Activated CD4-positive, alpha-beta memory T cell treated with anti-CD3 and anti-CD28 coated beads, Interleukin-2, amount 10 ng/mL, durations not matched to agents 7 days and 5 days (primary cell): ENCODE measurements at regions not wholly inside any gene's neighbourhood (a gene's known extent, or its start where the extent isn't known, plus 50 kb on each side); places are given as distances from the start of the nearest gene placed in this dataset.

Experiments used
- CTCF ChIA-PET: fragments of 350-600 bp; sonication (Branson Sonifier 250); formaldehyde crosslinking; loops from one replicate; lab custom pipeline; 2021; ENCODE audit warnings: antibody characterized with exemption, inconsistent platforms; lab: Charles Lee
- POLR2A ChIA-PET: fragments of 350-600 bp; sonication (Branson Sonifier 250); formaldehyde crosslinking; loops from one replicate; lab custom pipeline; 2021; ENCODE audit warnings: antibody characterized with exemption; lab: Charles Lee
- DNase-seq: peaks from one replicate; pipeline ENCODE4 v3.0.0-alpha.2; 2020
- H3K27ac Mint-ChIP-seq: one replicate; pipeline ENCODE4 v1.8.0; 2021; ENCODE audit warnings: mild to moderate bottlenecking, mixed read lengths
- H3K27me3 Mint-ChIP-seq: one replicate; pipeline ENCODE4 v1.8.0; 2021; ENCODE audit warnings: mixed read lengths
- H3K36me3 Mint-ChIP-seq: one replicate; pipeline ENCODE4 v1.8.0; 2021; ENCODE audit warnings: low read depth, mixed read lengths
- H3K4me1 Mint-ChIP-seq: one replicate; pipeline ENCODE4 v1.8.0; 2021; ENCODE audit warnings: mixed read lengths
- H3K4me3 Mint-ChIP-seq: one replicate; pipeline ENCODE4 v1.8.0; 2021; ENCODE audit warnings: mild to moderate bottlenecking, mixed read lengths
- H3K9me3 Mint-ChIP-seq: one replicate; pipeline ENCODE4 v1.8.0; 2021; ENCODE audit warnings: mixed read lengths

DNA sequence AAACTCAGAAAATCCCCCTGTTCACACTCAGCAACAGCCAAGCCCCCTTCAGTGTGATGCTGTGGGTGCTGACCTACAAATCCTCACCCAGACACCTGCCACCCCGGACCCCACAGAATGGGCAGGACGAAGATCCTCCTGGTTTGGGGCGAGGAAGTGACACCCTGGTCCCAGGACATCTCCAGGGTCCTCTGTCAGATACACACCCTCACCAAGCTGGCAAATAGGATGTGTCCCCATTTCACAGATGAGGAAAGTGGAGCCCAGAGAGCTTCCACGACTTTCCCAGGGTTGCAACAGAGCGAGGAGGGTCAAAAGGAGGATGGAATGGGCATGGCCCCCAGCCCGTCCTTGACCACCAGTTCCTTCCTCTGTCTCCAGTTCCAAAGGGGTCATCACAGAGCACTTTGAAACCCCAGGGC is 92.0 kb upstream of the AFDN start:
- POLR2A ChIA-PET = no interaction called here
- Mint-ChIP-seq H3K27me3 (no peaks in the 10 kb centered on the region), H3K4me3 (no peak overlapping the region), H3K36me3 (no peaks in the 10 kb centered on the region), H3K4me1 (no peaks in the 10 kb centered on the region), H3K9me3 (no peaks in the 10 kb centered on the region), H3K27ac (no peak overlapping the region)
- CTCF ChIA-PET = no interaction called here
- no peak for DNase-seq

GRCh38 chr6:167735084-167735950 is 91.4 kb upstream of the AFDN start:
- Mint-ChIP-seq H3K4me3 (no peak overlapping the region), H3K27me3 (no peaks in the 10 kb centered on the region), H3K36me3 (no peaks in the 10 kb centered on the region), H3K9me3 (no peaks in the 10 kb centered on the region), H3K4me1 (no peaks in the 10 kb centered on the region), H3K27ac (no peak overlapping the region)
- DNase-seq = no peak
- CTCF ChIA-PET = no interaction called here
- POLR2A ChIA-PET = no interaction called here

DNA sequence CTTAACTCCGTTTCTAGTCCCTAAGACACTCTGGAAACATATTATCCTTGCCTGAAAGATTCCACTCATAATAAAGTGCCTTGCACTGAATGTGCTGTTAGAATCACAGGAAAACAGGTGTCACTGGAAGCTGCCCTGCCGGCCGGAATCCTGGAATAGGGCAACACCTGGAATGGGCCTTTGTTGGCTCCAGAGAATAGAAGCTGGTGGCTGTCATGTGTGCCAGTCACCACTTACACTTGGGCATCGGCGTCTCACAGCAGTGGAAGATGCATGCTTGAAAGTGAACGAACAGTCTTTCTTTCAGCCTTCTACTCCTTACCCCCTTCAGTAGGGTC is 90.8 kb upstream of the AFDN start:
- H3K36me3 Mint-ChIP-seq = no peaks in the 10 kb centered on the region
- no peak for DNase-seq
- H3K27ac Mint-ChIP-seq = no peak overlapping the region
- H3K4me3 Mint-ChIP-seq = no peak overlapping the region
- H3K4me1 Mint-ChIP-seq = no peaks in the 10 kb centered on the region
- no peaks in the 10 kb centered on the region for H3K9me3 Mint-ChIP-seq
- no peaks in the 10 kb centered on the region for H3K27me3 Mint-ChIP-seq
- CTCF ChIA-PET = no interaction called here
- POLR2A ChIA-PET = no interaction called here

GRCh38 chr6:167736486-167737204 is 90.1 kb upstream of the AFDN start:
- no peaks in the 10 kb centered on the region for H3K9me3 Mint-ChIP-seq
- no peaks in the 10 kb centered on the region for H3K36me3 Mint-ChIP-seq
- ChIA-PET CTCF (no interaction called here), POLR2A (no interaction called here)
- no peak overlapping the region for H3K27ac Mint-ChIP-seq
- no peaks in the 10 kb centered on the region for H3K4me1 Mint-ChIP-seq
- peaks cover 2% of the 10 kb centered on the region for H3K27me3 Mint-ChIP-seq
- no peak overlapping the region for H3K4me3 Mint-ChIP-seq
- DNase-seq = no peak

GRCh38 chr6:167737205-167737830 is 89.4 kb upstream of the AFDN start:
- CTCF ChIA-PET = no interaction called here
- peaks cover 6% of the 10 kb centered on the region for H3K27me3 Mint-ChIP-seq
- POLR2A ChIA-PET = no interaction called here
- DNase-seq = no peak
- no peaks in the 10 kb centered on the region for H3K4me1 Mint-ChIP-seq
- H3K36me3 Mint-ChIP-seq = no peaks in the 10 kb centered on the region
- no peaks in the 10 kb centered on the region for H3K9me3 Mint-ChIP-seq
- H3K4me3 Mint-ChIP-seq = no peak overlapping the region
- H3K27ac Mint-ChIP-seq = no peak overlapping the region

DNA sequence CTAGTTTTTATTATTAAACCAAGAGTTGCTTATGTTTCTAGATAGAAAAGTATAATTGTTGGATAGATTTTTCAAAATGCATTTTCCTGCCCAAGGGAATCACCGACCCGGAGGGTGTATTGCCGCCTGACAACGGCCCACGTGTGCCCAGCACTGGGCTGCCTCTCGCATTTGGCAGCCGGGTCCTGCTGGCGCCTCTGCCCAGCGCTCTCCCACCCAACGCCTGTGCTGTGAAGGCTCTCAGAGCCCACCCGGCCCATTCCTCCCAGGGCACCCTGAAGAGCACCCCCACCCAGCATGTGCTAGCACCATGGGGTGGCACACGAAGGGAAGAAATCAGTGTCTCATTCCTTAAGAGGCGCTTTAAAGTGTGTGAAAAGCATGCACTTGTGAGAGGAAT is 88.3 kb upstream of the AFDN start:
- no peaks in the 10 kb centered on the region for H3K9me3 Mint-ChIP-seq
- DNase-seq = no peak
- CTCF ChIA-PET = no interaction called here
- POLR2A ChIA-PET = no interaction called here
- no peak overlapping the region for H3K27ac Mint-ChIP-seq
- H3K27me3 Mint-ChIP-seq = peaks cover 6% of the 10 kb centered on the region
- no peak overlapping the region for H3K4me3 Mint-ChIP-seq
- no peaks in the 10 kb centered on the region for H3K4me1 Mint-ChIP-seq
- no peaks in the 10 kb centered on the region for H3K36me3 Mint-ChIP-seq

- ChIA-PET CTCF (no interaction called here), POLR2A (no interaction called here)
- no peaks in the 10 kb centered on the region for H3K9me3 Mint-ChIP-seq
- H3K4me1 Mint-ChIP-seq = no peaks in the 10 kb centered on the region
- peaks cover 6% of the 10 kb centered on the region for H3K27me3 Mint-ChIP-seq
- no peak overlapping the region for H3K27ac Mint-ChIP-seq
- no peak for DNase-seq
- no peaks in the 10 kb centered on the region for H3K36me3 Mint-ChIP-seq
- H3K4me3 Mint-ChIP-seq = no peak overlapping the region
Observed at GRCh38 chr6:167739721-167740475, 86.8 kb upstream of the AFDN start.

GRCh38 chr6:167742719-167743303 is 83.9 kb upstream of the AFDN start:
- H3K4me1 Mint-ChIP-seq = no peaks in the 10 kb centered on the region
- ChIA-PET POLR2A (no interaction called here), CTCF (no interaction called here)
- H3K27me3 Mint-ChIP-seq = peaks cover 8% of the 10 kb centered on the region
- H3K27ac Mint-ChIP-seq = no peak overlapping the region
- H3K36me3 Mint-ChIP-seq = no peaks in the 10 kb centered on the region
- no peak overlapping the region for H3K4me3 Mint-ChIP-seq
- H3K9me3 Mint-ChIP-seq = no peaks in the 10 kb centered on the region
- no peak for DNase-seq

GRCh38 chr6:167744681-167745669 is 81.7 kb upstream of the AFDN start:
- no peak overlapping the region for H3K4me3 Mint-ChIP-seq
- no peaks in the 10 kb centered on the region for H3K9me3 Mint-ChIP-seq
- no peak overlapping the region for H3K27ac Mint-ChIP-seq
- no peaks in the 10 kb centered on the region for H3K36me3 Mint-ChIP-seq
- ChIA-PET CTCF (no interaction called here), POLR2A (no interaction called here)
- peaks cover 8% of the 10 kb centered on the region for H3K27me3 Mint-ChIP-seq
- no peak for DNase-seq
- no peaks in the 10 kb centered on the region for H3K4me1 Mint-ChIP-seq

DNA sequence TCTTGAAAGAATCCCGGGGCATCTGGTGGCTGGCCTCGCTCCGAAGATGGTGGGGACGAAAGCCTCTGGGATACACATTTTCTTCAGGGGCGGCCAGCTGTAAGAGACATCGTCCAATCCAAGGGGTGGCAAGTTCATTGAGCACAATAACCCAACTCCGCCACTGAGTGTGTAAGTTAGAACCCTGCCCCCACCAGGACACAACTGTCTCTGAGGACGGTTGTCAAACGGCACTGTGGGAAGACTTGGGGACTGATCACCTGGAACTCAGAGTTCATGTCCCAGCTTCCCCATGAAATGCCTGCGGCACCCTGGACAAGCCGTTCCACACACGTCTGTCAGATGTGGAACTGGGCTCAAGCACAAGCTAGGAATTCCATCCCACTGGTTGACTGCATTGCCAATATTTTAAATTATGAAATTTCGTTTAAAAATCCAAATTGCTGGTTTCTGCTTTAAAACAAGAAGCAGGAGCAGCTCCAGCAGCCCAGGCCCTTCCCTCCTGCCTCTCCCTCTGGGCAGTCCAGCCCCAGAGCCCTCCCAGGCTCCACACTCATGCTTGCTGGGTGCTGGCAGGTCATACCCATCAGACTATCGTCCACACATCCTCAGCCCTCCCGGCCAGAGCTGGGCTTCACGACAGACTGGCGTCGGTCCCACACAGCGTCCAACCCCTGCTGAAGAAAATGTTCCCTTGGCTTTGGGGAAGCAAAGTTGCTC is 80.9 kb upstream of the AFDN start:
- no peaks in the 10 kb centered on the region for H3K36me3 Mint-ChIP-seq
- DNase-seq = no peak
- peaks cover 8% of the 10 kb centered on the region for H3K27me3 Mint-ChIP-seq
- no peak overlapping the region for H3K4me3 Mint-ChIP-seq
- H3K27ac Mint-ChIP-seq = no peak overlapping the region
- ChIA-PET POLR2A (no interaction called here), CTCF (no interaction called here)
- H3K9me3 Mint-ChIP-seq = no peaks in the 10 kb centered on the region
- H3K4me1 Mint-ChIP-seq = no peaks in the 10 kb centered on the region

DNA sequence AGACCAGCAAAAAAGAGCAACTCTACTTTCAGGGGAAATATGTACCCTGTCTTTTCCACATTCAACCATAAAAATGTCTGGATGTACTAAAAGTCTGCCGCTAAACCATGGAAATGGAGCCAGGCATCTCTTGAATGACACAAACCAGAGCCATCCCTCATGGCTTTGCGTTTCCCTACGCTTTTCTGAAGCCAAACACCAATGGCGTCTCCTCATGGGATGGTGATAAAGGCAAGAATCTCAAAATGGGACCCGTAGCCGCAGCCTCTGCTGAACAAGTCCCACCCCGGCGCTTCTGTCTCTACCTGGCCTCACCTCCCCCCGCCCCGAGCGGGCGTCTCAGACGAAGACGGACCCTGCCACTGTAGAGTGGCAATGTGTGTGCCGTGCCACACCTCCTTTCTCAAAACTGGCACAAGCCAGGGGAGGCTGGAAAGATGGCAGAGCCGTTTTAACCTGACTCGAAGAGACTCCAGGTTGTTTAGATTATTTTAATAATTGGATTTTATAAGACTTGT is 80.3 kb upstream of the AFDN start:
- ChIA-PET CTCF (no interaction called here), POLR2A (no interaction called here)
- DNase-seq = no peak
- no peaks in the 10 kb centered on the region for H3K4me1 Mint-ChIP-seq
- H3K27me3 Mint-ChIP-seq = peaks cover 7% of the 10 kb centered on the region
- no peaks in the 10 kb centered on the region for H3K36me3 Mint-ChIP-seq
- H3K9me3 Mint-ChIP-seq = no peaks in the 10 kb centered on the region
- H3K27ac Mint-ChIP-seq = no peak overlapping the region
- H3K4me3 Mint-ChIP-seq = no peak overlapping the region
